ENCODE measurements at regions not wholly inside any gene's neighbourhood (a gene's known extent, or its start where the extent isn't known, plus 50 kb on each side); places are given as distances from the start of the nearest gene placed in this dataset.

DNA sequence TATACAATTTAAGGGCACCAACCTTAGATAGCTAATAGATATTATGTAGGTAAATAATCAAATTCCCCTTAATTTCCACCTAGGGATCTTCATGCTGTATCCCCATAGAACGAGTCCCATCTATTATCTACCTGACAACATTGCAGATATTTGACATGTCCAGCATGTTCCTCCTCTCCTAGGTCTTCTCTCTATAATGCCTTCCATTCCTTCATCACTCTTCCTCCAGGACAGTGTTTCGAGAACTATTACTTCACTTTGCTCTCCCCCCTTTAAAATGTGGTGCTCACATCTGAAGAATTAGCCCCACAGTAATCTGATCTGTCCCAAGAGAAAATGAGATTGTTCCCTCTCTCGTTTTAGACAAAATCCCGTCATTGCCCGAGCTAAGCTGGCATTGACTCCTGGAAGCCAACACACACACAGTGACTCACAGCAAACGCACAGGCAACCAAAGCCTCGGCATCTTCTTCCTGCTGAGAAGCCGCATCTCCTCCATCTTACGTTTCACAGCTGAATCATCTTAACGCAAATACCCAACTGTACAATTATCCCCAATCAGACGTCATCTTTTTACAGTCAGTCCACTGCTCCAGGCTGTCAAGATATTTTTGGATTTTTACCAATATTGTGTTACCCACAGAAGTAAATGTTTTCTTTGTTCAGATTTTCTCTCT lies 162.9 kb upstream of the AGAP1 start:
- TF ChIP-seq, protein P1, sequence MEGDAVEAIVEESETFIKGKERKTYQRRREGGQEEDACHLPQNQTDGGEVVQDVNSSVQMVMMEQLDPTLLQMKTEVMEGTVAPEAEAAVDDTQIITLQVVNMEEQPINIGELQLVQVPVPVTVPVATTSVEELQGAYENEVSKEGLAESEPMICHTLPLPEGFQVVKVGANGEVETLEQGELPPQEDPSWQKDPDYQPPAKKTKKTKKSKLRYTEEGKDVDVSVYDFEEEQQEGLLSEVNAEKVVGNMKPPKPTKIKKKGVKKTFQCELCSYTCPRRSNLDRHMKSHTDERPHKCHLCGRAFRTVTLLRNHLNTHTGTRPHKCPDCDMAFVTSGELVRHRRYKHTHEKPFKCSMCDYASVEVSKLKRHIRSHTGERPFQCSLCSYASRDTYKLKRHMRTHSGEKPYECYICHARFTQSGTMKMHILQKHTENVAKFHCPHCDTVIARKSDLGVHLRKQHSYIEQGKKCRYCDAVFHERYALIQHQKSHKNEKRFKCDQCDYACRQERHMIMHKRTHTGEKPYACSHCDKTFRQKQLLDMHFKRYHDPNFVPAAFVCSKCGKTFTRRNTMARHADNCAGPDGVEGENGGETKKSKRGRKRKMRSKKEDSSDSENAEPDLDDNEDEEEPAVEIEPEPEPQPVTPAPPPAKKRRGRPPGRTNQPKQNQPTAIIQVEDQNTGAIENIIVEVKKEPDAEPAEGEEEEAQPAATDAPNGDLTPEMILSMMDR (conservative IDR thresholded peaks at IDR 0.05; ENCODE audit: low read depth in 2 of 2): no peak
- TF ChIP-seq POLR2AphosphoS5 (IDR thresholded peaks at IDR 0.05; ENCODE audit: low read depth): no peak
- TF ChIP-seq, protein P2, sequence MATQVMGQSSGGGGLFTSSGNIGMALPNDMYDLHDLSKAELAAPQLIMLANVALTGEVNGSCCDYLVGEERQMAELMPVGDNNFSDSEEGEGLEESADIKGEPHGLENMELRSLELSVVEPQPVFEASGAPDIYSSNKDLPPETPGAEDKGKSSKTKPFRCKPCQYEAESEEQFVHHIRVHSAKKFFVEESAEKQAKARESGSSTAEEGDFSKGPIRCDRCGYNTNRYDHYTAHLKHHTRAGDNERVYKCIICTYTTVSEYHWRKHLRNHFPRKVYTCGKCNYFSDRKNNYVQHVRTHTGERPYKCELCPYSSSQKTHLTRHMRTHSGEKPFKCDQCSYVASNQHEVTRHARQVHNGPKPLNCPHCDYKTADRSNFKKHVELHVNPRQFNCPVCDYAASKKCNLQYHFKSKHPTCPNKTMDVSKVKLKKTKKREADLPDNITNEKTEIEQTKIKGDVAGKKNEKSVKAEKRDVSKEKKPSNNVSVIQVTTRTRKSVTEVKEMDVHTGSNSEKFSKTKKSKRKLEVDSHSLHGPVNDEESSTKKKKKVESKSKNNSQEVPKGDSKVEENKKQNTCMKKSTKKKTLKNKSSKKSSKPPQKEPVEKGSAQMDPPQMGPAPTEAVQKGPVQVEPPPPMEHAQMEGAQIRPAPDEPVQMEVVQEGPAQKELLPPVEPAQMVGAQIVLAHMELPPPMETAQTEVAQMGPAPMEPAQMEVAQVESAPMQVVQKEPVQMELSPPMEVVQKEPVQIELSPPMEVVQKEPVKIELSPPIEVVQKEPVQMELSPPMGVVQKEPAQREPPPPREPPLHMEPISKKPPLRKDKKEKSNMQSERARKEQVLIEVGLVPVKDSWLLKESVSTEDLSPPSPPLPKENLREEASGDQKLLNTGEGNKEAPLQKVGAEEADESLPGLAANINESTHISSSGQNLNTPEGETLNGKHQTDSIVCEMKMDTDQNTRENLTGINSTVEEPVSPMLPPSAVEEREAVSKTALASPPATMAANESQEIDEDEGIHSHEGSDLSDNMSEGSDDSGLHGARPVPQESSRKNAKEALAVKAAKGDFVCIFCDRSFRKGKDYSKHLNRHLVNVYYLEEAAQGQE (IDR thresholded peaks at IDR 0.05; ENCODE audit: unreplicated experiment): no peak
- no peak for TF ChIP-seq CREB1 (CRISPR knock-in tag; IDR thresholded peaks at IDR 0.05; ENCODE audit: low read depth)
- TF ChIP-seq EZH2phosphoT487 (IDR thresholded peaks at IDR 0.05; ENCODE audit: unreplicated experiment): no peak
- TF ChIP-seq EZH2 (IDR thresholded peaks at IDR 0.05; ENCODE audit: low read depth, unreplicated experiment): no peak
- no peak for TF ChIP-seq NANOG (IDR thresholded peaks at IDR 0.05; ENCODE audit: borderline replicate concordance)
- TF ChIP-seq JUNB (IDR thresholded peaks at IDR 0.05; ENCODE audit: unreplicated experiment): no peak
- TF ChIP-seq, protein P3, sequence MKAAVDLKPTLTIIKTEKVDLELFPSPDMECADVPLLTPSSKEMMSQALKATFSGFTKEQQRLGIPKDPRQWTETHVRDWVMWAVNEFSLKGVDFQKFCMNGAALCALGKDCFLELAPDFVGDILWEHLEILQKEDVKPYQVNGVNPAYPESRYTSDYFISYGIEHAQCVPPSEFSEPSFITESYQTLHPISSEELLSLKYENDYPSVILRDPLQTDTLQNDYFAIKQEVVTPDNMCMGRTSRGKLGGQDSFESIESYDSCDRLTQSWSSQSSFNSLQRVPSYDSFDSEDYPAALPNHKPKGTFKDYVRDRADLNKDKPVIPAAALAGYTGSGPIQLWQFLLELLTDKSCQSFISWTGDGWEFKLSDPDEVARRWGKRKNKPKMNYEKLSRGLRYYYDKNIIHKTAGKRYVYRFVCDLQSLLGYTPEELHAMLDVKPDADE (IDR thresholded peaks at IDR 0.05): no peak
- TF ChIP-seq ZNF331 (CRISPR knock-in tag; IDR thresholded peaks at IDR 0.05; ENCODE audit: low read depth): no peak

All from GM23338 (cell line).